GM12878 (cell line): ENCODE measurements at regions not wholly inside any gene's neighbourhood (a gene's known extent, or its start where the extent isn't known, plus 50 kb on each side); places are given as distances from the start of the nearest gene placed in this dataset.

ENCODE experiments used
- ATAC-seq: fragments of 200-7000 bp; cut with Tn5 transposase; 3 replicates; pipeline ENCODE4 v1.9.1; 2020; ENCODE audit warnings: mild to moderate bottlenecking, moderate library complexity
- BruUV-seq: library from RNA; stranded (reverse); fragments of 400-500 nt; replicated peaks from 2 replicates; lab custom pipeline; 2021; lab: Mats Ljungman, UMichigan
- CTCF ChIA-PET: fragments of 300-600 bp; sonication (Branson Sonifier 250); formaldehyde crosslinking; extraction: SDS; loops from one replicate; lab custom pipeline; 2021; ENCODE audit warnings: inconsistent platforms; lab: Yijun Ruan, JAX
- POLR2A ChIA-PET: fragments of 350-600 bp; formaldehyde crosslinking; extraction: SDS; loops from one replicate; lab custom pipeline; 2021; ENCODE audit warnings: inconsistent platforms; lab: Charles Lee
- RAD21 ChIA-PET: fragments of 300-600 bp; sonication (Branson Sonifier 250); formaldehyde crosslinking; loops from one replicate; lab custom pipeline; 2023; ENCODE audit warnings: antibody characterized with exemption; ENCODE audit not compliant: unreplicated experiment; lab: Charles Lee
- SMC1A ChIA-PET: fragments of 300-600 bp; sonication (Branson Sonifier 250); formaldehyde crosslinking; loops from one replicate; lab custom pipeline; 2023; ENCODE audit not compliant: unreplicated experiment, uncharacterized antibody; lab: Charles Lee
- DNase-seq: peaks from one replicate; pipeline ENCODE4 v3.0.0-alpha.2; 2011; ENCODE audit warnings: low read depth, low spot score
- FAIRE-seq: peaks from 3 replicates; lab custom pipeline; 2011; peaks lifted over from hg19 to GRCh38; lab: Jason Lieb, UNC
- H2AFZ ChIP-seq: 2 replicates; pipeline ENCODE4 v1.6.0; 2011; ENCODE audit warnings: low read depth, low read length, control low read depth; ENCODE audit not compliant: control insufficient read depth
- H3K27ac ChIP-seq: 2 replicates; pipeline ENCODE4 v1.5.1; 2011; ENCODE audit warnings: control low read depth; ENCODE audit not compliant: control insufficient read depth, insufficient read depth
- H3K27me3 ChIP-seq, 2 experiments: replicated peaks in 1 of 2; 2 replicates each; pipeline versions ENCODE4 v1.6.0 to v1.6.1; 2011; ENCODE audit warnings: low read length in 1 of 2; ENCODE audit not compliant: control insufficient read depth in 2 of 2, insufficient read depth in 2 of 2
- H3K36me3 ChIP-seq, 2 experiments: 2 replicates each; pipeline ENCODE4 v1.5.1; 2011; ENCODE audit warnings: low read length in 1 of 2; ENCODE audit not compliant: control insufficient read depth in 2 of 2, insufficient read depth in 2 of 2
- H3K4me1 ChIP-seq: 2 replicates; pipeline ENCODE4 v1.6.1; 2011; ENCODE audit warnings: mild to moderate bottlenecking, low read length, moderate library complexity, mixed read lengths; ENCODE audit not compliant: control insufficient read depth, insufficient read depth
- H3K4me2 ChIP-seq: 2 replicates; pipeline ENCODE4 v1.6.0; 2011; ENCODE audit warnings: control low read depth; ENCODE audit not compliant: control insufficient read depth, insufficient read depth
- H3K4me3 ChIP-seq: fragments of 200-600 bp; sonication (generic); 2 replicates; pipeline ENCODE4 v1.5.1; 2016
- H3K79me2 ChIP-seq: 2 replicates; pipeline ENCODE4 v1.6.0; 2011; ENCODE audit warnings: low read length; ENCODE audit not compliant: control insufficient read depth, insufficient read depth
- H3K9ac ChIP-seq: 2 replicates; pipeline ENCODE4 v1.8.0; 2011; ENCODE audit warnings: low read length, control low read depth, mixed read lengths; ENCODE audit not compliant: control insufficient read depth, insufficient read depth
- H3K9me3 ChIP-seq: replicated peaks from 3 replicates; pipeline ENCODE4 v1.5.1; 2011; ENCODE audit warnings: mild to moderate bottlenecking, low read length; ENCODE audit not compliant: control insufficient read depth, insufficient read depth
- H4K20me1 ChIP-seq: 2 replicates; pipeline ENCODE4 v1.6.0; 2011; ENCODE audit not compliant: control insufficient read depth, insufficient read depth
- CUX1 ChIP-seq: IDR thresholded peaks from 2 replicates; pipeline ENCODE4 v1.6.1; 2012; ENCODE audit warnings: improper control_type of control experiment, low read depth, low read length; ENCODE audit not compliant: insufficient replicate concordance
- E4F1 ChIP-seq: fragments of 450-650 bp; IDR thresholded peaks from 2 replicates; pipeline ENCODE4 v1.6.1; 2018; ENCODE audit warnings: borderline replicate concordance, mild to moderate bottlenecking; ENCODE audit not compliant: partially characterized antibody
- FOS ChIP-seq: IDR thresholded peaks from 3 replicates; pipeline ENCODE4 v1.6.1; 2011; ENCODE audit warnings: borderline replicate concordance; ENCODE audit not compliant: insufficient read length; ENCODE audit errors: extremely low read depth
- HSF1 ChIP-seq: fragments of 150-350 bp; IDR thresholded peaks from 2 replicates; pipeline ENCODE4 v1.6.1; 2014; ENCODE audit warnings: mild to moderate bottlenecking, low read depth, low read length
- LARP7 ChIP-seq: fragments of 450-650 bp; IDR thresholded peaks from 2 replicates; pipeline ENCODE4 v1.6.1; 2017; ENCODE audit warnings: mild to moderate bottlenecking
- NR2C2 ChIP-seq: IDR thresholded peaks from 2 replicates; pipeline ENCODE4 v1.6.1; 2011; ENCODE audit warnings: borderline replicate concordance, low read depth; ENCODE audit not compliant: control insufficient read depth, insufficient read length
- POLR2A ChIP-seq: IDR thresholded peaks from 2 replicates; pipeline ENCODE4 v1.6.1; 2011; ENCODE audit warnings: low read depth, mild to moderate bottlenecking, low read length
- POU2F2 ChIP-seq: IDR thresholded peaks from 3 replicates; pipeline ENCODE4 v1.6.1; 2011; ENCODE audit warnings: low read depth, mild to moderate bottlenecking, low read length, borderline replicate concordance
- ZBTB11 ChIP-seq: fragments of 450-650 bp; formaldehyde crosslinking; IDR thresholded peaks from 2 replicates; pipeline ENCODE4 v1.5.0; 2022; ENCODE audit warnings: mild to moderate bottlenecking, missing genetic modification characterization
- WGBS: methylation state at CpG from one replicate; pipeline ENCODE4 v1.1.6; 2016; ENCODE audit warnings: low lambda C conversion rate; ENCODE audit not compliant: insufficient replicate concordance, insufficient coverage; ENCODE audit errors: missing lambda C conversion rate; 5-methylcytosine and 5-hydroxymethylcytosine counted together
- in situ Hi-C: fragments of 300-500 bp; cut with MboI; formaldehyde crosslinking; loops from 9 replicates; pipeline ENCODE4 v1.14.3; 2018; ENCODE audit warnings: mixed read lengths
- intact Hi-C: fragments of 100-400 bp; cut with micrococcal nuclease; formaldehyde crosslinking; loops from one replicate; pipeline ENCODE4 v1.14.2; 2022; ENCODE audit not compliant: unreplicated experiment

- ChIA-PET POLR2A (no interaction called here), CTCF (no interaction called here), RAD21 (interaction anchor here (0.6 kb wide), 1 partner anchor 287 kb away, joined by 3 read pairs; no protein-coding TSS in a partner anchor), SMC1A (no interaction called here)
- in situ Hi-C loops (no loop called here), intact Hi-C loops (no loop called here)
- no peaks in the 10 kb centered on the region for H3K36me3 ChIP-seq
- no peak for ATAC-seq
- no peak for DNase-seq
- FAIRE-seq, result no peak
- H3K9ac ChIP-seq, result no peak overlapping the region
- no peaks in the 10 kb centered on the region for H4K20me1 ChIP-seq
- no TSS peak for BruUV-seq
- H2AFZ ChIP-seq, result no peak overlapping the region
- H3K27me3 ChIP-seq, result no peaks in the 10 kb centered on the region
- no peak overlapping the region for H3K4me2 ChIP-seq
- H3K4me1 ChIP-seq, result no peaks in the 10 kb centered on the region
- 48% methylated on average over 3 of the region's 3 CpGs for WGBS
- no peak overlapping the region for H3K27ac ChIP-seq
- H3K4me3 ChIP-seq, result no peak overlapping the region
- no peaks in the 10 kb centered on the region for H3K79me2 ChIP-seq
- H3K9me3 ChIP-seq, result no peaks in the 10 kb centered on the region
- no peak for TF ChIP-seq HSF1
- no peak for TF ChIP-seq POU2F2
- no peak for TF ChIP-seq POLR2A
- no peak for TF ChIP-seq CUX1
- no peak for TF ChIP-seq ZBTB11 (CRISPR knock-in tag)
- no peak for TF ChIP-seq E4F1
- no peak for TF ChIP-seq FOS
- TF ChIP-seq NR2C2, result no peak
- TF ChIP-seq LARP7, result no peak
Observed at GRCh38 chr12:115880238-115880637, 397.3 kb downstream of the MED13L start.
